DMS79 (cell line): ENCODE measurements at regions not wholly inside any gene's neighbourhood (a gene's known extent, or its start where the extent isn't known, plus 50 kb on each side); places are given as distances from the start of the nearest gene placed in this dataset.
"Not testable (repeated sequence)": the region's sequence is repeated elsewhere in the genome, so short reads cannot be mapped to it uniquely, and the experiment has no call there.

ENCODE experiments used
- DNase-seq: peaks from one replicate; lab custom pipeline; 2025; lab: John Stamatoyannopoulos, UW

DNA sequence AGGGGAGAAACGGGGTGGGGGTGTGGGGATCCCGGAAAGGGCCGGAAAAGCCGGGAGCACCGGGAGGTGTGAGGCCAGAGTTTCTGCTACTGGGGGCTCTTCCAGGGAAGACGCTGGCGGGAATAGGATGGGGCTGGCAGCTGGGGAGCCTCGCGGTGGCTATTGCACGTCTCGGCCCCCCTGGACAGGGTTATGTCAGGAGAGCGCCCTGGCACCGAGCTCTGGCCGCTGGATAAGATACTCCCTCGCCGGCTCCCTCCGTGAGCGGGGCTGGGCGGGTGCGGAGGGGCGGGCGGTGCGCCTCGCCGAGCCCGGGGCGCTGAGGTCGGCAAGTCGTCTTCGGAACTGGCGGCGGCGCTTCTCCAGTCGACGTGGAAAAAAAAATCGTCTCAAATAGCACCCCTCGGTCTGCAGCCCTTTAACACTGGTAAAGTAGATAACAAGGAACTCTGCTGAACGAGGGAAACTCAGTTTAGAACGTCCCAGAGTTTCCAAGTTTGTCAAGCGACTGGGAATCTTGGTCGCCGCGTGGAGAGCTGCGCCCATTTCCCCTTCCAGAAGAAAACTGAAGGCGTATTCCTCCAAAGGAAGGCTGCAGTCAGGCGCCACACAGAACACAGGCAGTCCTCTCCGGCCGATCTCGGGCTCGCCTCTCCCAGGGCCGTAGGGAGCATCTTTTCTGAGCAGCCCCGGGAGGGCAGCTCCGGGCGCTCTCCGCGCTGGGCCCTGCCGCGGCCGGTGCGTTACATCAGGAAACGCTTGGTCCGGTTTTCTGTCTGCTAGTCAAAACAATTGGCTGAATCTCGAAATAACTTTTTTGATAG, 115.1 kb downstream of the KCNRG start:
- no peak for DNase-seq

DNA sequence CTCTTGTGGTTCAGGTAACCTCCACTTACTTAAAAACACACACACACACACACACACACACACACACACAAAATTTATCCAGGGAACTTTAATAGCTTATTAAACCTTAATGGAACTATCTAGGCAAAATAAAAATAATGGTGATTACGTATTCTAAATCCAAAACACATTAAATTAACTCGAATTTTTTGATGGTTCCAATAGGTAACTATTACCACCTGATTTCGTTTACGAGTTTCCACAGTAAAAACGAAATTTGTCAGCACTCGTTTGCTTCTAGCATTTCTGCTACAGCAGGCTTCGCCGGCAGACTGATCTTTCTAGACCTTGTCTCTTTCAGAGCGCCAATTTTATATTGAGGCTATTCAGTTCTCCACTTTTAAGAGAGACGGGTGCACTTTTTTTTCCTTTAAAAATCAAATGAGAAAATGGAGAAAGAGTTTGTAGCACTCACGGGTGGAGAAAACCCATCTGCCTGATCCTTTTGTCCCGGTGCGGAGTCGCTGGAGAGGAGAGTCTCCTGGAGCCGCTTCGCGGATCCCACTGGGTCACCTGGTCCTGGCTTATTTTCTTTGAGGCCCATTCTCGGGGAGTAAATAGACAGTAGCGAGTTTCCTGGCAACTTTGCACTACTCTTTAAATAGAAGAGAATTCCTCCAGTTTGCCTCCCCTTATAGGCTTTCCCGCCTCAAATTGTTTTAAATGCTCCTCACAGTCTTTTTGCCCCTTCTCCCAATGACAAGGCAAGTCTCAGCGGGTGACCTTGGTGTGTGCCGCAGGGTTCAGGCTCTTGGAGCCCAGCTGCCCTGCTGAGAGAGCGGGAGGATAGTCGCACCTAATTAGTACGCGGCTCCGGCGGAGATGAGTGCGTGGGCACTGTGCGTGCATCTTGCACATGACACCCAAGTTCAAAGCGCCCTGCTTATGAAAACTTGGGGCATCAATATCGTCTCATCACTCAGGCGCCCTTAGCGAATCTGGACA, 117.0 kb downstream of the KCNRG start:
- no peak for DNase-seq

DNA sequence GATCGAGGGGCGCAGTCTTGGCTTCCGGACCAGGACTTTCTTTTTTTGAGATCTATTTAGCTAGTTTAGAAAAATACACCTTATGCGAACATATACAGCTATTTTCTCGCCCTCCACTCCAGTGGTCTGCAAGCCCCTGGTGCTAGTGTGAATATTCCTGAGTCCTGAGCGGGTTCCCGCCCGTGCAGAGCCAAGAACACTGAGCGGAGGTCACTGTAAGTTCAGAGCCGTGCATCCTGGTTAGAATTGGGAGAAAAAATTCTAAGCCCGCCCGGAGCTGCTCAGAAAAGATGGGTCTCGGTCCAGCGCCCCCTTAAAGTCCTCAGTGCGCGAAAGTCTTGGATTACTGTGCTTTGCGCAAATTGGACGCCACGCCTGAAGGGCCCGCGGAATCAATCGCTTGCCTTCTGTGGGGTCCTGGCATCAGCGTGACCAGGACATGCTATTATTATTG, 117.7 kb downstream of the KCNRG start:
- DNase-seq, result no peak

DNA sequence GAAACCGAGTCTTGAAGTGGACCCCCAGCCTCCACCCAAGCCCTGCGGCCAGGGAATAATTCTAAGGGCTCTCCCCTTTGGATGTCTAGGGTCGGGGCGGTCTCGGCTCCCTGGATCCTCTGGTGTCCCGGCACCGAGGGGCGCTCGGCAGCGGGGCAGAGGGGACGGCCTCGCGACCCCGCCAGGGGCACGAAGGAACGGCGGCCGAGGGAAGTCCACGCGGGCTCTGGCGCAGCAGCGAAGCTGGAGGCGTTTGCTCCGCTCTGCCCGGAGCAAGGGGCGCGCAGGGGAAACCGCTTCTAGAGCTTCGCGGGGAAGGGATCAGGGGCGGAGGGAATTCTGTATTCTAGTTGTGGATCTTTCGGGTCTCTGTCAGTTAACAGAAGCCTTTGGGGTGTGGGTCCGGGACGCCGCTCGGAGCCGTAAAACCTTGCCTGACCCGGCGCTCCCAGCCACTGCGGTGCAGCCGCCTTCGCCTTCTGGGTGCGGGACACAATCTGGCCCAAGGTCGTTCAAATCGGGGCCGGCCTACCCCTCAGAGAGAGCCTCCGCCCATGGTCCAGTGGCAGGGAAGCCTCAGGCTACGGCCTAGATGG, 118.2 kb downstream of the KCNRG start:
- no peak for DNase-seq

DNA sequence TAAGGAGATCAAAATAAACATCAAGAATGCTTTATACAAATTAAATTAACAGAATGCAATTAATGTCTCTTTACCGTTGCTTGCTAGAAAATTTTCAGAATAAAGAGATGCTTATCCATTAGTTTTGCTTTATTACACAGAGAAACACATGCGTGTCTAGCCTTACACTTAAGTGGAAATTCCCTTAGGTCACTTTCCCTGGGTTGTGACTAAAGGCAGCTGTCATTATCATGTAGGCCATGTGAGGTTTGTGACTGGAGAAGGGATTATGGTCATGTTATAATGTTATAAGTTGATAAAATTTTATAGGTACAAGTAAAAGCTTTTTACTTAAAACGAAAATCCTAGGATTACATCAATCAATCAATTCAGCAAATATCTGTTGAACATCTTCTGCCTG, 121.0 kb downstream of the KCNRG start:
- DNase-seq, result no peak

DNA sequence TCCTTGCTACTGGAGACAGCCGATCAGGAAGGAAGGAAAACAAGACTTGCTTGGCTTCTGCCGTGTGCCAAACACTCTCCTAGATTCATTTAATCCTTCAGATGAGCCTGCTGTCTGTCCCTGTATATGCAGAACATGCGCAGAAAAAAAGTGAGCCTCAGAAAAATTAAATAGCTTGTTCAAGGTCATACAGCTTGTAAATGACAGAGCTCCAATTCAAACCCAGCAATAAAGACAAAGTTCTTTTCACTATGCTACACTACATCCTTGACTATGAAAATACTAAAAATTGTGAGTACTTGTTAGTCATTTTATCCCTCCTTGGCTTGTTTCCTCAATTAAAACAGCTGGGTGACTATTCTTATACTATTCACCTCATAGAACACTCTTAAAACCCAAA, 121.4 kb downstream of the KCNRG start:
- DNase-seq, result no peak

DNA sequence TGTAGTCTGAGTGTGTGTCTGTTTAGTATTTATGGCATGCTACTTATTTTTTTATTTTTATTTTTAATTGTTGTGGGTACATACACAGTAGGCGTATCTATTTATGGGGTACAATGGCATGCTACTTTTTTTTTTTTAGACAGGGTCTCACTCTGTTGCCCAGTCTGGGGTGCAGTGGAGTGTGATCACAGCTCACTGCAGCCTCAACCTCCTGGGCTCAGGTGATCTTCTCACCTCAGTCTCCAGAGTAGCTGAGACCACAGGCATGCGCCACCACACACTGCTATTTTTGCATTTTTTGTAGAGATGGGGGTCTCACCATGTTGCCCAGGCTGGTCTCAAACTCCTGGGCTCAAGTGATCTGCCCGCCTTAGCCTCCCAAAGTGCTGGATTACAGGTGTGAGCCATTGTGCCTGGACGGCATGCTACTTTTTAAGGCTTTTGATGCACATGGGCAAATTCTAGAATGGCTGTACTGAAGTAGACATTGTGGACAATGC, 124.2 kb downstream of the KCNRG start:
- DNase-seq, result not testable (repeated sequence)

DNA sequence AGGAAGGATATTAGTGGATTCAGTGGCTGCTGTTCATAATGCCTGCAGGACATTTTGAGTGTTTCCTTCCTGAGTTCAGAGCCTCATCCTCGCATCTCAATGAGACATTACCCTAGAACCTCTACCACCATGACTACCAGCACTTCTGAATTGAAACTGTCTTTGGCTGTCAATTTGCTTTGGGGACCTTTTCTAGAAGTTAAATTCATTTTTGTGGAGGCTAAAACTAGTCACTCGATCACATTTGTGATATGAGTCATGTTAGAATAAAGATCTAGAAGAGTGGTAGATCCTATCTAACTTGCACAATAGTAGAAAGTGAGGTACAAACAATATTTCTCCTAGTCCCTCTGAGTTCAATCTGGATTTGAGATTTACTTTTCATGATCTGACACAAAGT, 124.9 kb downstream of the KCNRG start:
- no peak for DNase-seq

DNA sequence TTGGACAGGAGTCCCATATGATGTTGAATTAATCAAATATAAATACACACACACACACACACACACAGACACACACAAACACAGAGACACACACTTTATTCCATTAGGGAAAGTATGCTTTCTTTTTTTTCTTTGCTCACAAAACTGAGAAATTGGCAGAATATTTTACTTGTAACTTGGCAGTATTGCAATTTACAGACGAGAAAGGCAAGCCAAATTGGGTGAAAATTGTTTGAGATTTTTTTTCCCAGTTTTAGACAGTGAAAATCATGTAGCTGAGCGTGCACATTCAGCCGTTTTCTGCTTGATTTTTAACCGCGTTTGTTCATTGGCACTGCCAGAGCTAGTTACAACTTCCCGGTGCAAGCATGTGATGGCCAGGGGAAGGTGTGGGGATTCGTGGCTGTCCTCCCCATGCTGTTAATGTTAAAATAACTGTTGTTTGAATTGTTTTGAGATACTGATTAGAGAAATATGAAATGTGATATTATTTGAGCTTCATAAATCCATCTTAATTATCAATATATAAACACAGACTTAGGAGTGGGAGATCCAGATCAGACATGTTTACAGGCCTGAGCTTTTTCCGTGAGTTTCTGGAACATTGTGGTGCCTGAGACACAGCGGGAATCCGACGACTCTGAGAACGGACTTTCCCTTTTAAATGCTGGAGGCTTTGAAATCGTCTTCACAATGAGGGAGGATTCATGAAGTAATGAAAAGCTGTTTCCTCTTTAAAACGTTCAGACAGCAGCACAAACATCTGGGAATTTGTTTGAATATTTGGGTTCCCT, 125.5 kb downstream of the KCNRG start:
- DNase-seq, result no peak

DNA sequence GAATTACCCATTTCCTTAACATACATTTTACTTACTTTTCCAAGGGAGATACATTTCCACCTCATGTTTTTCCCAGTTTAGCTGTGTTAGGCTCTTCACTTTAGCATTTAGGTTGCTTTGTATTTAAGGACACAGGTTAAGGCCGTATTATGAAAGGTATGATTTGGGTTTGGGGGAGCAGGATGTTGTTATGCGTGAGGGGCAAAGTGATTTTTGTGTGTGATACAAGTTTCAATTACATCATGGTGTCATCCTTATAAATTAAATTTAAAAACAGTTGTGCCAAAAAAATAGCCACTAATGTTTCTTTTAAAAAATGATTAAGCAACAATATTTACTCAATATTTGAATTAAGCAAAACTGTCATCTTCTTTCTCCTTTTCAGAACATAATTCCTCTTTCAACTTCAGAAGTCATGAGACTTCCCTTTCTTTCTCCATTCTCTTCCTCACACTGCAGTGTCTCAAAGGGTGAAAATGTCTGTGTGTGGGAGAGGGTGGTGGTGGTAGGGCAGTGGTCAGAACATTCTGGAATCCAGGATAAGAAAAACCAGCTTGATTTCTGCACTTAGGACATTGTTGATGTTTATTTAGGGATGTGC, 126.2 kb downstream of the KCNRG start:
- no peak for DNase-seq

DNA sequence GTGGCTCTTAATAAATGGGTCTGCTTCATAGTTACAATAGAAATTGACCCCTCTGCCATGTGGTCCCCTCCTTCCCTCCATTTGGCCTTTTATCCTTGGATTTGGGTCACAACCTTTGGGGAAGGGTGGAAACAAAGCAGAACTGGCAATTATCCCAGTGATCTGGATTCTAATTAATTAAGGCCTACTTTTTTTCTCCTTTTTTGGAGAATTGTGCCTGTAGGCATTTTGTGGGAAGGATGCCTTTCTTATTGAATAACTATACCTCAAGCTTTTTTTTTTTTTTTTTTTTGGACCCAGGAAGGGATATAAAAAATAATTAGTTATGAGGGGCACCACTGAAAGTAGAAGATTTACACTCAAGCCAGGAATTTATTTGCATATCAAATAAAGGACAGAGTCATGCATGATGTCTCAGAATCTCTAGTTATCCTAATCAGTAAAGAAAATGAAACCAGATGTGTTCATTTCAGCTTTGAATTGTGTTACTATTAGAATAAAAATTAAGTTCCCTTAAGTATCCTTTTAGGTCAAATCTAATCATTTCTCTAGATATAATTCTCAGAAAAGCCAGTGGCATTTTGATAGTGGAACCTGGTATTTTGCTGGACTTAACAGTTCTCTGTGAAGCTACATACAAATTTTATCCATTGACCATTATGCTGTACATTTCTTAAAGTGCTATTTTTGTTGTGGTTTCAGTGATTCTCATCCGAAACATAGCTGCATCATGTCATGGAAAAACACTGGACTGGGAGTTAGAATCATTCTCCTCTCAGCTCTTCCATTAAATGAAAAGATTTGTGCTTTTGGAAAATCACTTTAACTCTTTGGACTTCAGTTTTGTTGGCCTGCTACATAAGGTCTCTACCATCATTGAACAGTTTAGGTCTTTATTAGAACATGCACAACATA, 129.3 kb downstream of the KCNRG start:
- DNase-seq, result no peak

DNA sequence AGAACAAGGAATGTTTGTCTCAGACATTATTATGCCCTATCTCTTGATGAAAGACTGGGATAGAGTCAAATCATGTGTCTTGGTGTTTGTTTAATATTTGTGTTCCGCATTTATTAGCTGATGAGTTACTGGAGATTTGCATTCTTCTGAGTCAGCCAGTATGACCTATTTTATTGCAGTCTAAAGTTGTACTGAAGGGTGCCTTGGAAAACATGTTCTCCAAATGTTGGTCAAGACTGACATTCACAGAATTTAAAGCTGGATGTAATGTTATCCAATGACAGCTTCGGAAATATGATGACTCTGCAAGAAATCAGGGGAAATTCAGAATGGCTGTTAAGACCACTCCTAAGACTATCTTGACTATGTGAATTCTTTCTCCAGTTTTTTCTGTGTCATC, 134.0 kb downstream of the KCNRG start:
- DNase-seq, result no peak

DNA sequence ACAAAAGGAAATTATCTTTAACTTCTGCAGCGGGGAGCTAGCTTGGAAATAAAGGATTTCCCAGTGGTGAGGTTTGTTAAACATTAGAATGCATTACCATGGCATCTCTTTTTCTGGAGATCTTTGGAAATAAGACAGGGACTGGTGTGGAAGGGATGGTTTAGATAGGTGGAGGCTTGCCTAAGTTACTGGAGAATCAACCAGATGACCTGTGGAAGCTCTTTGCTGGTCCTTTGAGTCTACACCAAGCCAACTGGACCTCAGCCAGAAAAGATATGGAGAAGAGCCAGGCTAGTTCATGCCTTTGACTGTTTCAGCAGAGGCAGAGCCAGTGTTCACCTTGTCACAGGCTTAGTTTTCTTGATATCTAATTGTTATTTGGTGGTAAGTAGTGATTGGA, 134.7 kb downstream of the KCNRG start:
- peak; percentile 41 for DNase-seq

DNA sequence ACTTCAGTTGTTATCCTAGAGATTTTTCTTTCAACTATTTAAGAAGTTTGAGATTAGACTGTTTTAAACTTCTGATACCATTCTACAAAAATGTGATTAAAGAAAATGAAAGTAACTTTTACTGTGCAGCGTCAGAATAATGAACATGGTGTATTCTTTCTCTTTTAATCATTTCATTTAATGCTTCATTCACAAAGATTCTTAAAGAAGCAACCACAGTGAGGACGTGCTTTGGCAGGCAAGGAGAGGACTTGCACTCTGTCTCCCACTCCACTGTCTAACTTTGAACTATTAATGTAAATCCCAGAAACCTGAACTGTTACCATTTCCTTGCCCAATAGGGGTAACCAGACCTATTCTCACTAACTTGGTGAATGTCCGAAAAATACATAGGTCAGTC, 137.0 kb downstream of the KCNRG start:
- DNase-seq, result no peak

DNA sequence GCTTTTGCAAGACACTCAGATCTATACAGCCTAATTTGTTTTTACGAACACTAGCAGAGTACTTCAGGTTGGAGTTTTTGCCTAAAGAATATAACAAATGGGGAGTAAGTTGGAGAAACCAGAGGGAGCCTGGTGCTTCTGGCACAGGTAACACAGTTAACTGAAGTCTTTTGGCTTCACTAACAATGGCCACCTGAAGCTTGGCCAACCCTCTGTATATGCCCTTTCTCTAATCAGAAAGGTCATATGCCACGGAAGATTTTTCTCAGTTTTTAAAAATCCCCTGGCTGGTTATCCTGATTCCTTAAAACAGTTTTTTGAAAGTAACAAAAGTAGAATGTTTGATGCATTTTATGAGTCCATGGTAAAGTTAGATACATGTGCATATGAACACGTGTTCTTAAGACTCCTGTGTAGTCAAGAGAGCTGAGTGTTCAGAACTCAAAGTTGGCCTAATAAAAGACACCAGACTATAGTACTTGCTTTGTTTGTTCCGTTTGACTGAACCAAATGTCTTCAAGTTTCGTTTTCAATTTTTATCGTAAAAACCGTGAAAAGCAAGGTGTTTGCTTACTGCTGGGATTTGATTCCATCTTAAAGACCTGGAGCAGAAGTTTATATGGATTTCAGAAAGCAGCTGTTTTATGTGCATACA, 137.5 kb downstream of the KCNRG start:
- no peak for DNase-seq

DNA sequence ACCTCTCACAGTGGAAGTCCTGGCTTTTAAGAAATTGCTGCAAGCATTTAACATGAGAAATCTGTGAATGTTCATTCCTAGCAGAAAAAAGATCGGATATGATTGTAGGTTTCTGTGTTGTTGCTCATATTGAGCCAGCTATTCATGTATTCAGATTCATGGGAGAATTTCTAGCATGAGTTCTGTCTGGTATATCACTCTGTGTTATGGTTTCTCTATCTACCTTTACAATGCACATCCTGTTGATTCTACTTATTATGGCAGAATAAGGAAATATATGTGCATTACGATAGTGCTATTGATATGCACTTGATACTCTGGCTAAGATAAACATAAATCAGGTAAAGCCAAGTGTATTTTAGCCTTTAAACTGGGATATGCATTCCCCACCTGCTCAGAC, 138.2 kb downstream of the KCNRG start:
- no peak for DNase-seq

DNA sequence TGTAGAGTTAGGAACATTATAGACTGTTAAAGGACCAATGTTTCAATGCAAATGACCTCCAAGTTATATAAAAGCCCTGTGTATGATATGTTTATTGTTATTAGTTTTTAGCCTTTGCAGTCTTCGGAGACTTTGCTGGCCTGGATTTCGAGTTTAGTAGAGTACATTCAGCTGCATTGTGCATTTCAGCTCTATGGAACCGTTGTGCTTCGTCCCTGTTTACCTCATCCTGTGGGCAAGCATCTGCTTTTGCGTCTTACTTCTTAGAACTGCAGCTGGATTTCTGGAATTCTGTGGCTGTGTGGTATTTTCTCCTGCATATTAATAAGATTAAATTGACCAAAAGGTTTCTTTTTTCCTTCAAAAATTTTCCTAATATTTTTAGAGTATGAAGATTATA, 138.6 kb downstream of the KCNRG start:
- no peak for DNase-seq

DNA sequence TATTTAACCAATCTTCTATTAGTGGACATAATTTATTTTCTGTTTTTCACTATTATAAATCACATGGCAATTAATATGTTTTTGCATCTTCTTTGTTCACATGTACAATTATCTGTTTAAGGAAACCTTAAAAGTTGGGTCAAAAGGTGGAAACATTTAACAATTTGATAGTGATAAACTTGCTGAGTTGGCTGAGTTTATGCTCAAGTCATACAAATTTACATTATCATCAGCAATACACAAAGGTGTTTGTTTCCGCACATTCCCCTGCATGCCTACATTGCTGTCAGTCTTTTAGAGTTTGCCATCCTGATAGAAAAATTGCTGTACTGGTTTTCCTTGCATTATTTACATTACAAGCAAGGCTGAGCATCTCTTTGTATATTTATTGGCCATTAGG, 139.5 kb downstream of the KCNRG start:
- DNase-seq, result no peak

DNA sequence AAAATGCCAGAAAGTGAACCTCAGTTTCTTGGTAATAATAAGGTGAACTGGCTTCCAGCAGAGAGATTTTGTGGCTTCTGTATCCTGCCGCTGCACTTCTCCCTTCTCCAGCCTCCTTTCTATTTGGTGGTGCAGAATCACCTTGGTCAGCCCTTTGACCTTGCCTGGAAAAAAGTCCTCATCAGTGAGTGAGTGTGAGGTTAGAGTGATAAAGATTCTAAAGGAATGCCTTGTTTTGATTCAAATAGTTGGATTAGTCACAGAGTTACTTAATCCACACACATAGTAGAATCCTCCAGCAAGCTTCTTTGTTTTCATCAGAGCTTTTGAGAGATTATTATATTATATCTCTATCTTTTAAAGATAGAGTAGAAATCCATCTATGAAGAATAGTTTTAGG, 140.9 kb downstream of the KCNRG start:
- no peak for DNase-seq
